Astrocyte of the cerebellum (primary cell): ENCODE measurements at regions not wholly inside any gene's neighbourhood (a gene's known extent, or its start where the extent isn't known, plus 50 kb on each side); places are given as distances from the start of the nearest gene placed in this dataset.

Experiments
- DNase-seq: peaks from one replicate; pipeline ENCODE4 v3.0.0-alpha.2; 2011; ENCODE audit warnings: low read depth
- H3K4me3 ChIP-seq: 2 replicates; pipeline ENCODE4 v1.5.1; 2011; ENCODE audit warnings: mild to moderate bottlenecking, low read depth, low read length, moderate library complexity
- in situ Hi-C: cut with HindIII; loops from 2 replicates; pipeline ENCODE4 v1.10.0; 2017; ENCODE audit warnings: low sequenced_read_pairs
- TF ChIP-seq, protein P1 (sequence below): IDR thresholded peaks from 2 replicates; pipeline ENCODE4 v1.5.1; 2012; ENCODE audit warnings: low read length, low read depth, moderate library complexity, mild to moderate bottlenecking; ENCODE audit errors: missing control alignments

GRCh38 chr6:66402873-66403272, 695.8 kb upstream of the EYS start:
- no peak overlapping the region for H3K4me3 ChIP-seq
- in situ Hi-C loops, result no loop called here
- TF ChIP-seq, protein P1, sequence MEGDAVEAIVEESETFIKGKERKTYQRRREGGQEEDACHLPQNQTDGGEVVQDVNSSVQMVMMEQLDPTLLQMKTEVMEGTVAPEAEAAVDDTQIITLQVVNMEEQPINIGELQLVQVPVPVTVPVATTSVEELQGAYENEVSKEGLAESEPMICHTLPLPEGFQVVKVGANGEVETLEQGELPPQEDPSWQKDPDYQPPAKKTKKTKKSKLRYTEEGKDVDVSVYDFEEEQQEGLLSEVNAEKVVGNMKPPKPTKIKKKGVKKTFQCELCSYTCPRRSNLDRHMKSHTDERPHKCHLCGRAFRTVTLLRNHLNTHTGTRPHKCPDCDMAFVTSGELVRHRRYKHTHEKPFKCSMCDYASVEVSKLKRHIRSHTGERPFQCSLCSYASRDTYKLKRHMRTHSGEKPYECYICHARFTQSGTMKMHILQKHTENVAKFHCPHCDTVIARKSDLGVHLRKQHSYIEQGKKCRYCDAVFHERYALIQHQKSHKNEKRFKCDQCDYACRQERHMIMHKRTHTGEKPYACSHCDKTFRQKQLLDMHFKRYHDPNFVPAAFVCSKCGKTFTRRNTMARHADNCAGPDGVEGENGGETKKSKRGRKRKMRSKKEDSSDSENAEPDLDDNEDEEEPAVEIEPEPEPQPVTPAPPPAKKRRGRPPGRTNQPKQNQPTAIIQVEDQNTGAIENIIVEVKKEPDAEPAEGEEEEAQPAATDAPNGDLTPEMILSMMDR, result no peak
- DNase-seq, result no peak

- no peak for DNase-seq
- in situ Hi-C loops, result no loop called here
- no peak overlapping the region for H3K4me3 ChIP-seq
- TF ChIP-seq, protein P1, result no peak
These were observed 689.5 kb upstream of the EYS start for GRCh38 chr6:66396549-66396948.

DNA sequence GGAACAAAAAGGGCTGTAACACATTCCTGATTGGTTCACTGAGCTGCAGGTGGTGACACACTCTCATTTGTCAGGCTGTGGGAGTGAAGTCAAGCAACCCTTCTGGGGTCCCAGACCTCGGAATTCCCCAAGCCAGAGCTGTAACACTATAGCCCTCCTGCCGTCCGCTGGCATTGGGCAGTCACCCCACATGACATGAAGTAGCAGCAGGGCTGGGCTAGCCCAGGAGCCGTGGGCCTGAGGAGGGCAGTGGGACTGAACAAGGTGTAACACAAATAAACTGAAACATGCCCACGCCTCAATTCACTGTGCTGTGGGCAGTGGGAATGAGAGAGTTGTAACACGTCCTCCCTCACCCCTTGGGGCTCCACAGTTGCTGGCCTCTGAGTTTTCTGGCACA, 689.1 kb upstream of the EYS start:
- TF ChIP-seq, protein P1, result no peak
- H3K4me3 ChIP-seq, result no peak overlapping the region
- no peak for DNase-seq
- in situ Hi-C loops, result no loop called here

DNA sequence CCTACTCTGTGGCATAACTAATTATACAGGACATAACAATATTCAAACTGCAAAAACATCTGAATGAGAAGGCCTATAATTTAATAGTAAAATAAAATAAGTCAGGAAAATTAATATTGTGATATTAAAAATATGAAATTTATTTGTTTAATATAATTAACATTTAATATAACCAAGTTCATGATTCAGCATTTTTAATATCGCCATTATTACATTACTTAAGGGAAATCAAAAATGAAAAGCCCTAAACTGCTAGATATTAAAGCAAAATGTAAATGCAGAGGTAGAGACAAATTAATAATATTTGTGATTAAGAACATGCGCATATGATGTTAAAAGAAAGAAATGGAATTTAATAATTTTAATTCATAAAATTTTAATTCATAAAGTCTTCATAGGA, 683.4 kb upstream of the EYS start:
- in situ Hi-C loops, result no loop called here
- TF ChIP-seq, protein P1, result no peak
- H3K4me3 ChIP-seq, result no peak overlapping the region
- no peak for DNase-seq

DNA sequence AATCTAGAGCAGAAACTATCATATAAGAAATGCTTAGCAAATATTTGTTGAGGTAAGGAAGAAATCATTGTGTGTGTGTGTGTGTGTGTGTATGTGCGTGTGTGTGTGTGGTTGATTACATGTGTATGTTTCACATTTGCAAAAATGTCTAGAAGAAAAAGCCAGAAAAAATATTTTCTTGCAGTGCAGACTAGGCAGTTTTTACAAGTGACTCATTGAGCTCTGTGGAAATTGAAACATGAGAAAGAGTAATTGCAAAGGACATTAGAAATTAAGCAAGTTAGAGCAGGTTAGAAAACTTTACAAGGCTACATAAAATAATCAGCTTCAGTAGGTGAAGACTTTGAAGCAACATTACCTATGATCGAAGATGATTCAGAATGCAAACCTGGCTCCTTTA, 669.0 kb upstream of the EYS start:
- in situ Hi-C loops, result no loop called here
- no peak for DNase-seq
- TF ChIP-seq, protein P1, result no peak
- H3K4me3 ChIP-seq, result no peak overlapping the region

GRCh38 chr6:66369407-66369806, 662.4 kb upstream of the EYS start:
- no peak for DNase-seq
- TF ChIP-seq, protein P1, result no peak
- no peak overlapping the region for H3K4me3 ChIP-seq
- in situ Hi-C loops, result no loop called here

GRCh38 chr6:66362888-66363287, 655.9 kb upstream of the EYS start:
- H3K4me3 ChIP-seq, result no peak overlapping the region
- no peak for DNase-seq
- TF ChIP-seq, protein P1, result no peak
- in situ Hi-C loops, result no loop called here
